OCI-LY7 (cell line): ENCODE measurements at regions not wholly inside any gene's neighbourhood (a gene's known extent, or its start where the extent isn't known, plus 50 kb on each side); places are given as distances from the start of the nearest gene placed in this dataset.

Experiments used
- BruUV-seq: library from RNA; stranded (reverse); fragments of 400-500 nt; replicated peaks from 2 replicates; lab custom pipeline; 2021; lab: Mats Ljungman, UMichigan
- CTCF ChIA-PET: fragments of 300-600 bp; sonication (Branson Sonifier 250); formaldehyde crosslinking; loops from one replicate; lab custom pipeline; 2022; ENCODE audit warnings: antibody characterized with exemption; ENCODE audit not compliant: unreplicated experiment; lab: Charles Lee
- POLR2A ChIA-PET: fragments of 300-600 bp; sonication (Branson Sonifier 250); formaldehyde crosslinking; loops from one replicate; lab custom pipeline; 2022; ENCODE audit warnings: antibody characterized with exemption; lab: Charles Lee
- DNase-seq: peaks from one replicate; pipeline ENCODE4 v3.0.0-alpha.2; 2015; ENCODE audit warnings: low spot score
- H2AFZ ChIP-seq: fragments of 200-600 bp; sonication (generic), shearing (Covaris generic); 2 replicates; pipeline ENCODE4 v1.6.1; 2014; ENCODE audit warnings: mild to moderate bottlenecking, antibody characterized with exemption, low read length, moderate library complexity
- H3K27ac ChIP-seq: fragments of 200-600 bp; sonication (generic); 2 replicates; pipeline ENCODE4 v1.5.1; 2014; ENCODE audit warnings: mixed run types, low read depth, mild to moderate bottlenecking, moderate library complexity, low read length, inconsistent platforms; ENCODE audit not compliant: poor library complexity, severe bottlenecking
- H3K36me3 ChIP-seq: fragments of 200-600 bp; sonication (generic); 2 replicates; pipeline ENCODE4 v1.6.1; 2014; ENCODE audit warnings: mild to moderate bottlenecking, antibody characterized with exemption, low read length, moderate library complexity, mixed read lengths; ENCODE audit not compliant: insufficient read depth
- H3K4me1 ChIP-seq: fragments of 200-600 bp; sonication (generic); 2 replicates; pipeline ENCODE4 v1.5.1; 2014; ENCODE audit warnings: mild to moderate bottlenecking, low read length; ENCODE audit not compliant: insufficient read depth, poor library complexity, severe bottlenecking
- H3K4me2 ChIP-seq: fragments of 200-600 bp; sonication (generic); 2 replicates; pipeline ENCODE4 v1.6.1; 2014; ENCODE audit warnings: mild to moderate bottlenecking, low read length
- H3K4me3 ChIP-seq: fragments of 200-600 bp; sonication (generic); 2 replicates; pipeline ENCODE4 v1.5.1; 2014; ENCODE audit warnings: mild to moderate bottlenecking, low read depth, low read length; ENCODE audit not compliant: poor library complexity, severe bottlenecking
- H3K79me2 ChIP-seq: fragments of 200-600 bp; sonication (generic); 2 replicates; pipeline ENCODE4 v1.6.1; 2016; ENCODE audit warnings: low read depth, mild to moderate bottlenecking, low read length, moderate library complexity, mixed read lengths; ENCODE audit not compliant: insufficient read depth
- H3K9me2 ChIP-seq: fragments of 200-600 bp; sonication (generic); 2 replicates; pipeline ENCODE4 v1.6.1; 2016; ENCODE audit warnings: mild to moderate bottlenecking, low read length, mixed read lengths; ENCODE audit not compliant: insufficient read depth
- H3K9me3 ChIP-seq: fragments of 200-600 bp; sonication (generic); 2 replicates; pipeline ENCODE4 v1.6.1; 2014; ENCODE audit warnings: mild to moderate bottlenecking, mixed run types, low read length, mixed read lengths
- H4K20me1 ChIP-seq: fragments of 200-600 bp; sonication (generic); 2 replicates; pipeline ENCODE4 v1.6.1; 2014; ENCODE audit warnings: mild to moderate bottlenecking, antibody characterized with exemption, low read length, moderate library complexity, mixed read lengths; ENCODE audit not compliant: insufficient read depth
- EZH2phosphoT487 ChIP-seq: fragments of 200-600 bp; sonication (generic); IDR thresholded peaks from 2 replicates; pipeline ENCODE4 v1.6.1; 2018; ENCODE audit warnings: low read depth, borderline replicate concordance, mild to moderate bottlenecking, mixed run types, antibody characterized with exemption, low read length, moderate library complexity, mixed read lengths
- intact Hi-C: fragments of 100-400 bp; cut with micrococcal nuclease; formaldehyde crosslinking; loops from one replicate; pipeline ENCODE4 v1.10.0; 2022; ENCODE audit not compliant: unreplicated experiment
- TF ChIP-seq, protein P1 (sequence below): fragments of 200-600 bp; sonication (generic); conservative IDR thresholded peaks from 2 replicates; pipeline ENCODE4 v1.5.1; 2014; ENCODE audit warnings: mild to moderate bottlenecking, antibody characterized with exemption, low read length, moderate library complexity, mixed read lengths

- POLR2A ChIA-PET = interaction anchor here (1.2 kb wide), 1 partner anchor 29 kb away, joined by 3 read pairs; no protein-coding TSS in a partner anchor
- Histone ChIP-seq H3K4me3 (no peak overlapping the region), H3K36me3 (no peaks in the 10 kb centered on the region), H3K4me2 (no peak overlapping the region), H4K20me1 (no peaks in the 10 kb centered on the region), H3K27ac (no peak overlapping the region), H3K4me1 (no peaks in the 10 kb centered on the region), H3K79me2 (no peaks in the 10 kb centered on the region), H3K9me2 (no peaks in the 10 kb centered on the region), H3K9me3 (no peaks in the 10 kb centered on the region), H2AFZ (no peak overlapping the region)
- intact Hi-C loops = no loop called here
- TF ChIP-seq EZH2phosphoT487 = no peak
- TF ChIP-seq, protein P1, sequence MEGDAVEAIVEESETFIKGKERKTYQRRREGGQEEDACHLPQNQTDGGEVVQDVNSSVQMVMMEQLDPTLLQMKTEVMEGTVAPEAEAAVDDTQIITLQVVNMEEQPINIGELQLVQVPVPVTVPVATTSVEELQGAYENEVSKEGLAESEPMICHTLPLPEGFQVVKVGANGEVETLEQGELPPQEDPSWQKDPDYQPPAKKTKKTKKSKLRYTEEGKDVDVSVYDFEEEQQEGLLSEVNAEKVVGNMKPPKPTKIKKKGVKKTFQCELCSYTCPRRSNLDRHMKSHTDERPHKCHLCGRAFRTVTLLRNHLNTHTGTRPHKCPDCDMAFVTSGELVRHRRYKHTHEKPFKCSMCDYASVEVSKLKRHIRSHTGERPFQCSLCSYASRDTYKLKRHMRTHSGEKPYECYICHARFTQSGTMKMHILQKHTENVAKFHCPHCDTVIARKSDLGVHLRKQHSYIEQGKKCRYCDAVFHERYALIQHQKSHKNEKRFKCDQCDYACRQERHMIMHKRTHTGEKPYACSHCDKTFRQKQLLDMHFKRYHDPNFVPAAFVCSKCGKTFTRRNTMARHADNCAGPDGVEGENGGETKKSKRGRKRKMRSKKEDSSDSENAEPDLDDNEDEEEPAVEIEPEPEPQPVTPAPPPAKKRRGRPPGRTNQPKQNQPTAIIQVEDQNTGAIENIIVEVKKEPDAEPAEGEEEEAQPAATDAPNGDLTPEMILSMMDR = no peak
- CTCF ChIA-PET = no interaction called here
- BruUV-seq = no TSS peak
- no peak for DNase-seq
These were observed 491.0 kb upstream of the NXPH2 start for GRCh38 chr2:139271149-139271548.

DNA sequence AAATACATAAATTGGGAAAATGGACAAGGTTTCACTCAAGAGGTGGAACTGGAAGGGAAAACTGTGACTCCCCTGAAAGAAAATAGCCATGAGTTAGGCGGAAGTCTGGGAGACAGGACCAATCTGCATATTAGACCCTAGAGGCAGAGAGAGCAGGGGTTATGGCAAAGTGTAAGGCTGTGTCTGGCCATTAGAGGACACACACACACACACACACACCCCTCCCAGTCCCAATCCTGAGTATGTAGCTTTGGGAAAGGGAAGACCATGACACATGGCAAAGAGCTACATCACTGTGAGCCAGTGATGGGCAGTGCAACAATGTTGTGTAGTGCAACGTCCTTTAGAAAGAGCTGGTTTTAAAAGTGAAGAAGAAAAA is 479.9 kb upstream of the NXPH2 start:
- DNase-seq = no peak
- Histone ChIP-seq H3K79me2 (no peaks in the 10 kb centered on the region), H3K4me1 (no peaks in the 10 kb centered on the region), H3K9me2 (no peaks in the 10 kb centered on the region), H4K20me1 (no peaks in the 10 kb centered on the region), H3K36me3 (no peaks in the 10 kb centered on the region), H3K4me3 (no peak overlapping the region), H3K4me2 (no peak overlapping the region), H3K9me3 (no peaks in the 10 kb centered on the region), H3K27ac (no peak overlapping the region), H2AFZ (no peak overlapping the region)
- BruUV-seq = no TSS peak
- ChIA-PET POLR2A (interaction anchor here (0.6 kb wide), 1 partner anchor 8 kb away, joined by 3 read pairs; no protein-coding TSS in a partner anchor), CTCF (interaction anchor here (0.7 kb wide), 1 partner anchor 22 kb away, joined by 3 read pairs; no protein-coding TSS in a partner anchor)
- intact Hi-C loops = no loop called here
- TF ChIP-seq, protein P1 = no peak
- no peak for TF ChIP-seq EZH2phosphoT487

GRCh38 chr2:139259422-139260051 is 479.3 kb upstream of the NXPH2 start:
- no peaks in the 10 kb centered on the region for H3K36me3 ChIP-seq
- H3K79me2 ChIP-seq = no peaks in the 10 kb centered on the region
- no peaks in the 10 kb centered on the region for H3K9me3 ChIP-seq
- H3K4me1 ChIP-seq = no peaks in the 10 kb centered on the region
- H4K20me1 ChIP-seq = no peaks in the 10 kb centered on the region
- no peak overlapping the region for H3K4me2 ChIP-seq
- TF ChIP-seq EZH2phosphoT487 = no peak
- TF ChIP-seq, protein P1 = no peak
- H2AFZ ChIP-seq = no peak overlapping the region
- BruUV-seq = no TSS peak
- intact Hi-C loops = no loop called here
- ChIA-PET POLR2A (interaction anchor here (1.1 kb wide), 1 partner anchor 20 kb away, joined by 3 read pairs; no protein-coding TSS in a partner anchor), CTCF (no interaction called here)
- no peak for DNase-seq
- no peaks in the 10 kb centered on the region for H3K9me2 ChIP-seq
- H3K27ac ChIP-seq = no peak overlapping the region
- H3K4me3 ChIP-seq = no peak overlapping the region
